ENCODE measurements at regions not wholly inside any gene's neighbourhood (a gene's known extent, or its start where the extent isn't known, plus 50 kb on each side); places are given as distances from the start of the nearest gene placed in this dataset.

GRCh38 chr9:135315572-135315971 lies 164.0 kb upstream of the PPP1R26 start:
- DNase-seq (ENCODE audit: low spot score): no peak

DNA sequence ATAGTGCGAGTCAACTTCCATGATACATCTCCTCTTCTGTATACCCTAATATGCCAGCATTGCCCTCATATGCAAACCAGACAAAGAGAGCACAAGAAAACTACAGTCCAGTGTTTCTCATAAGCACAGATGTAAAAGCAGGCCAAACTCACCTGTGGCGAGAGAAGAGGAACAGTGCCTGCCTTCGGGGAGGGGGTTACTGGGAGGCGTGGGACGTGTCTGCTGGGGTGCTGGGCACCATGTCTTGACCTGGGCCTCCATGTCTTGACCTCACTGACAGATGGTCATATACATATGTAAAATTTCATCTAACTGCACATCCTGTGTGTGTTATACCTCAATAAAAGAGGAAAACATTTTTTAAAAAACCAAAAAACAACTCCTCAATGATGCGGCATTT lies 159.3 kb upstream of the PPP1R26 start:
- no peak for DNase-seq (ENCODE audit: low spot score)

GRCh38 chr9:135320943-135321342 lies 158.6 kb upstream of the PPP1R26 start:
- no peak for DNase-seq (ENCODE audit: low spot score)

GRCh38 chr9:135321580-135321979 lies 158.0 kb upstream of the PPP1R26 start:
- DNase-seq (ENCODE audit: low spot score): no peak

- no peak for DNase-seq (ENCODE audit: low spot score)
Observed at GRCh38 chr9:135324329-135324728, 155.3 kb upstream of the PPP1R26 start.

DNA sequence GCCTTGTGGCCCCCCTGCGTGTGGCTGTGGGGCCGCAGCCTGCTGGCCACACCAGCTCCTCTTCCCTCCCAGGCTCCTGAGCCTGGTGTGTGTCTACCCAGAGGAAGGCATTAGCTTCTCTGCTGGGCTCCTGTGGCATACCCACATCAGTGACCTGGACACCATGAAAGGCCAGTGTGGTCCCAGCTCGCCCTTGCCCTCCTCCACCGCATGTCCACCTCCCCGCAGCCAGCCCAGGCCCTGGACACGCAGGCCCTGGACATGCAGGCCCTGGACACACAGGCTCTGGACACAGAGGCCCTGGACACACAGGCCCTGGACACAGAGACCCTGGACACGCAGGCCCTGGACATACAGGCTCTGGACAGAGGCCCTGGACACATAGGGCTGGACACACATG lies 153.4 kb upstream of the PPP1R26 start:
- DNase-seq (ENCODE audit: low spot score): no peak

DNA sequence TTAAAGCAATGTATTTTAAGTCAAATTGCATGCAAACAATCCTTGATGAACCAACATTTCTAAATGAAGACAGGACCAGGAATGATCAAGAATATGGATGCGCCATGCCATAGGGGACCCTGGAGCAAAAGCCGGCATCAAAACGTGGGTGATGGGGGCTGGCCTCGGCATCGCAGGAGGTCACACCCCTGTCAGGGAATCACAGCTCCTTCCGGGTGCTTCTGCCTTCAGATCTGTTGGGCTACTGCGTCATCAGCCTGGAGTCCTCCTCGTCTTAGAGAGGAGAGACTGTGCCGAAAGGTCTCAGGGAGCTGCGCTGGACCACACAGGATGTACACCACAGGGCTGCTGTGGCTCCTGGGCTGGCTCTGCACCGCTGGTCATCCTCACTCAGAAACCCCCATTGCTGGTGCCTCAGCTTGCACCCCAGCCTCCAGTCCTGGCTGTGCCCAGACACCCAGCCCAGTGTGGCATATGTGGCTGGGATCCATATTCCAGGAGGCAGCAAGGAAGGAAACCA lies 152.9 kb upstream of the PPP1R26 start:
- DNase-seq (ENCODE audit: low spot score): no peak

DNA sequence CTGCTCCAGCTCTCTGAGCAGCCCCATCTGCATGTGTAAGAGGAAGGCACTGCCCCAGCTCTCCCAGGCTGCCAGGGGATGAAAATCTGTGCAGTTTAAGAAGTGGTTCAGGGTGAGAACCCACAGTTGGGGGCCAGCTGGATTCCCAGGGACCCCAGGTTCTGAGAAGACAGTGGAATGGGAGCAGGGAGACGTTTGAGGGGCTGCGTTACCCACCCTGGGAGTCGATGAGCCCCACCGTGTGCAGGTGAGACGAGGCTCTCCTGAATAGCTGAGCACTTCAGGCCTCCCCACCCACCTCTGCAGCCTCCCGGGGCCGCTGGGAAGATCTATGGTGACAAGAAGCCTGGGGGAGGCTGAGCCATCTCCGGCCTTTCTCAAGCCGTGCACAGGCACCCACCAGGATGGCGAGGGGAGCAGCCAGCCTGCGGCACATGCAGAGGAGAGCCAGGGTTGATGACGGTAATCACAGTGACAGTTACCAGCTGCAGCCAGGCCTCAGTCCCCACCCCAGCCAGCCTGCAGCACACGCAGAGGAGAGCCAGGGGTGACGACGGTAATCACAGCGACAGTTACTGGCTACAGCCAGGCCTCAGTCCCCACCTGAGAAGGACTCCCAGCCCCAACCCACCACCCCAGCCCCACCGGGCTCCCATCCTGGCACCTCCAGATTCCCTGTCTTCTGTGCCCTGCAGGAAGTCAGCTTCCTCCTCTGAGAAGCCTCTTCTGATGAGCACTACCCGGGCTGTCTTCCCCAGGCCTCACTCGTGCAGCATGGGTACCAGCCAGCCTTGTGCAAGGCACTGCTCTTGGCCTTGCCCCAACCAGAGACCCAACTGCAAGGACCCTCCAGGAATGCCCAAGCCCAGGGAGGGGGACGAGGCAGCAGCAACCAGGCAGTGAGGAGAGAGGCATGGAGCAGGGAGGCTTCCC lies 150.8 kb upstream of the PPP1R26 start:
- no peak for DNase-seq (ENCODE audit: low spot score)

GRCh38 chr9:135329571-135330306 lies 149.8 kb upstream of the PPP1R26 start:
- no peak for DNase-seq (ENCODE audit: low spot score)

DNA sequence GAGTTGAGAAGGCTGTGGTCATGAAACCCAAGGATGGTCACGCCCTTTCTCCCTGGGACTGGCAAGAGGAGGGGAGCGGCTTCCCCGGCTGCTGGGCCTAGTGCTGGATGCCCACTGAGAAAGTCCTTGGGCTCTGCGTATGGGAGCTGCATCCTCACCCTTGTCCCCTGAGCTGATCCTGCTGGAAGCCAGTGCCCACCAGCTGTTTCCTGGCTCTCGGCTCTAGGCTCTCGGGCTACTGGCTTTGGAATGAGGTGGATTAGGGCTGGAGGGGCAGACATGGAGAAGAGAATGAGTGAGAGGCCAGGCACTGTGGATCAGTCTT lies 149.3 kb upstream of the PPP1R26 start:
- DNase-seq (ENCODE audit: low spot score): no peak

- DNase-seq (ENCODE audit: low spot score): no peak
Observed at GRCh38 chr9:135330685-135331590, 148.6 kb upstream of the PPP1R26 start.

DNA sequence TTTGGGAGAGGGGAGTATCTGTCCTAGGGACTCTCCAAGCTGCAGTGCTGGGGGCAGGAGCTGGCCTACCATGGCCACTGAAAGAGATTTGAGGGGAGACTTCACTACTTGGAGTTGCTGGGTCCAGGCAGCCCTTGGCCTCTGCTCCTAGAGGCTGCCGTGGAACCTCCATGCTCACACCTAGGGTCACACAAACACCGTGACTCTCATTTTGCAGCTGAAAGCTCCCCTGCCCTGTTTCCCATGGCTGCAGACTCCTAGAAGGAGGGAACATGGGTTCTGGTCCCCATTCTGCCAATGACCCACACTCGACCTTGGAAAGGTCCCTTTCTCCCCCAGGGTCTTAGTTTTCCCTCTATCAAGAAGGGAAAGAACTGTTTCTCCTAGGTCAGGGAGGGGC lies 147.1 kb upstream of the PPP1R26 start:
- DNase-seq (ENCODE audit: low spot score): no peak

DNA sequence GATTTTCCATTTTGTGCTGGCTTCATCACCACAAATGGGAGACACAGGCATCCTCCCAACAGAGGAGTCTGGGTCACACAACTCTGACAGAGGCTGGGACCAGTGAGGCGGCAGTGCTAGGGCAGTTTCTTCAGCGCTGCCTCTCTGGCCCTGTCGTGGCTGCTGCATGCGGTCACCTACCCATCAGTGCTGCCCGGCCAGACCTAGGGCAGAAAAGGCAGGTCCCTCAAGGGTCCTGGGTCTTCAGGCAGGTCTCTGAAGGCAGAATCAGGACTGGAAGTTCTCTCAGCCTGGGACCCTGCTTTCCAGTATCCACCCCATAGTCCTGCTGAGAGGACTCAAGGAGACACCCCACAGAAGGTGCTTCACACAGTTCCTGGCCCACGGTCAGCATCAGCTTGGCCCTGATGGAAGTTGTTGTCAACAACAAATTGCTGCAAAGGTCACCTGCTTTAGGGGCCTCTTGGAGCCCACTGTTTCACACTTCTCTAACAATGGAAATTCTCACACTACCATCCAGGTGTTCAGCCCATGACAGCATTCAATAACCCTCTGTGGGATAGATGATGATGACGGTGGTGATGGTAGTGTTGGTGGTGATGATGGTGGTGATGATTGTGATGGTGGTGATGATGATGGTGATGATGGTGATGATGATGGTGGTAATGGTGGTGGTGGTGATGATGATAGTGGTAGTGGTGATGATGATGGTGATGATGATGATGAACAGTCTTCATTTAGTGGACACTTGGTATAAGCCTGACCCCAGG lies 146.4 kb upstream of the PPP1R26 start:
- no peak for DNase-seq (ENCODE audit: low spot score)

- DNase-seq (ENCODE audit: low spot score): no peak
Observed at GRCh38 chr9:135334953-135335460, 144.6 kb upstream of the PPP1R26 start.

DNA sequence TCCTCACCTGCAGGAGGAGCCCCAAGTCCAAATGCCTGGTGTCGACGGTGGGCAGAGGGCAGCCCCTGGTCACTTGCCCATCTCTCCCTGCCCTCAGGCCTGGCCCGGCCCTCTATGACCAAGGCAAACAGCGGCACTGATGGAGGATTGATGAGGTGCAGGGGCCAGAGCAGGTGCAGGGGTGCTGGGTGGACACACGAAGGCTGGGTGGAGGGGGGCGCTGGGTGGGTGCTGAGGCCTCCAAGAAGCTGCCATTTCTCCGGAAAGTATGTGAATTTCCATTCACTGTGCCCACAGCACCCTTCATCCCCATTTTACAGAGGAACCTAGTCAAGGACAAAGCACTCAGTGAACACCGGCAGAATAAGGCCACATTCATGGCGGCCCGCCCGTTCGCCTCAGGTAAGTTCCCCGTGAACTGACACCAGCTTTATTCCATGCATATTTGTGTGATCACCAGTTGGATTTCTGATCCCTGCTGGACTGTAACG lies 143.8 kb upstream of the PPP1R26 start:
- no peak for DNase-seq (ENCODE audit: low spot score)

- no peak for DNase-seq (ENCODE audit: low spot score)
Observed at GRCh38 chr9:135336722-135337527, 142.7 kb upstream of the PPP1R26 start.

DNA sequence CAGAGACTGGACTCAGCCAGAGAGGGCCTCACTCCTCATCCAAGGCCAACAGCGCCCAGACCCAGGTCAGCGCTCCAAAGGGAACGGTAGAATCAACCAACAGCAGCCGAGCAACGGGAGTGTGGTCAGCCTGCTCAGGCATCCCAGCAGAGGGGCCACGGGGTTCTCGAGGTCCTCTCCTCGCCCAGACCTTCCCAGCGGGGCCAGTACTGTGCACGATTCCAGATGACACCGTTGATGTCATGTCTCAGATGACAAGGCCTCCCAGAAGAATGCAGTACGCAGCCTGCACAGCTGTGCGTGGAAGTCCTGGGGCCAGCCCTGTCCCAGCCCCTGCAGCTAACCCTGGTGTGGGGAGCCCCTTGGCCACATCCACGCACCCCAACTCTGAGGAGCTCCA lies 141.0 kb upstream of the PPP1R26 start:
- DNase-seq (ENCODE audit: low spot score): no peak

- DNase-seq (ENCODE audit: low spot score): no peak
Observed at GRCh38 chr9:135339378-135339973, 140.1 kb upstream of the PPP1R26 start.

- no peak for DNase-seq (ENCODE audit: low spot score)
Observed at GRCh38 chr9:135340143-135340655, 139.4 kb upstream of the PPP1R26 start.
